Ureter (tissue), 1 donor: ENCODE measurements at regions not wholly inside any gene's neighbourhood (a gene's known extent, or its start where the extent isn't known, plus 50 kb on each side); places are given as distances from the start of the nearest gene placed in this dataset.
"Not testable (repeated sequence)": the region's sequence is repeated elsewhere in the genome, so short reads cannot be mapped to it uniquely, and the experiment has no call there.

Source experiments
- DNase-seq: peaks from one replicate; pipeline ENCODE4 v3.0.0-alpha.2; 2020; ENCODE audit warnings: low spot score
- donor health status: DM: yes; HTN: yes; CAD: no.

DNA sequence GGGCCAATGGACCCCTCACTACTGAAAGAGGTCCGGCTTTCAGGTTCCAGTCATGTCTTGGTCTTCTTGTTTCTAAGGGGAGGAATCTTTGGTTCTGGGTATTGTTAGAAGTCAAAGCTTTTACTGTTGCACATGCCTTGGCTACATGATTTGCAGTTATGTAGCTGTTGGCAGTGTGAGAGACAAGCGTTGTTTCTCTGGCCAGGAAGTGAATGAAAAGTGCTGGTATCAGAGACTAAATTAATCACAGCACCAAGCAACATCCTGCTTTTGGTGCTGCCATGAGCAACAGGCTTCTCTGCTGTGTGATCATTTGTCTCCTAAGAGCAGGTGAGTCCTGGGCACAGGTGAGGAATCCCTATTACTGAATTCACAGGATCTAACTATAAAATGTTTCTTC, 100.1 kb upstream of the PRSS3 start:
- no peak for DNase-seq

DNA sequence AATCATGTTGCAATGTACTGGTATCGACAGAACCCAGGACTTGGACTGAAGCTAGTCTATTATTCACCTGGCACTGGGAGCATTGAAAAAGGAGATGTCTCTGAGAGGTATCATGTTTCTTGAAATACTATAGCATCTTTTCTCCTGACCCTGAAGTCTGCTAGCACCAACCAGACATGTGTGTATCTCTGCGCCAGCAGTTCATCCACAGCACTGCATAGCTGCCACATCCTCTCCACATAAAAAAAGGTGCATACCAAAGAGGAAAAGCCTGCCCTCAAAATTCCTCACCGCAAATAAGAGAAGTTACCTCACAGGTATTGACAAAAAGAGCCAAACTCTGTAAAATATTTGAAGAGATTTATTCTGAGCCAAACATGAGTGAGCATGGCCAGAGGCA, 99.5 kb upstream of the PRSS3 start:
- no peak for DNase-seq

DNA sequence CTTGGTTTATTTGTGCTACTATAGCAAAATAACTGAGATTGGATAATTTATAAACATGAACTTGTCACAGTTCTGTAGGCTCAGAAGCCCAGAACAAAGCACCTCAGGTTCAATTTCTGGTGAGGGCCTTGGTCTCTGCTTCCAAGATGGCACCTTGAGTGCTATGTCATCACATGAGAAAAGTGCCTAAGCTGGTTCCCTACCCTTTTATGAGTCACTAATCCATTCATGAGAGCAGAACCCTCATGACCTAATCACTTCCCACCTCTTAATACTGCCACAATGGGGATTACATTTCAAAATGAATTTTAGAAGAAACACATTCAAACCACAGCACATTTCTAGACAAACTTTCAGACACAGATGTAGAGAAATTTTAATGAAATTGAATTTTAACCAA, 98.2 kb upstream of the PRSS3 start:
- no peak for DNase-seq

DNA sequence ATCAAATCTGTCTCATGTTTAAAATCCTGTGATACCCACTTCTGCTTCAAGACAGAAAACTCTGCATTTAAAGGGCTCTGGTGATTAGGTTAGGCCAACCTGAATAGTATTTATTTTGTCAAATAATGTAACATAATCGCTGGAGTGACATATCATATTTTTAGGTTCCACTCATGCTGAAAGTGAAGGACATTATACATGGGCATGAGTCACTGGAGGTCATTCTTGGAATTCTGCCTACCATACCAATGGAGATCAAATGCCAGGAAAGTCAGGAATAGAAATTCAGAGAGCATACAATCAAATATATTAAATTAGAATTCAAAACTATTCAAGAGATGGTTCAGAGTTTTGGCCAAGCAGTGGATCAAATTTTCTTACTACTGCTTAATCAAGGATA, 97.1 kb upstream of the PRSS3 start:
- DNase-seq = no peak

DNA sequence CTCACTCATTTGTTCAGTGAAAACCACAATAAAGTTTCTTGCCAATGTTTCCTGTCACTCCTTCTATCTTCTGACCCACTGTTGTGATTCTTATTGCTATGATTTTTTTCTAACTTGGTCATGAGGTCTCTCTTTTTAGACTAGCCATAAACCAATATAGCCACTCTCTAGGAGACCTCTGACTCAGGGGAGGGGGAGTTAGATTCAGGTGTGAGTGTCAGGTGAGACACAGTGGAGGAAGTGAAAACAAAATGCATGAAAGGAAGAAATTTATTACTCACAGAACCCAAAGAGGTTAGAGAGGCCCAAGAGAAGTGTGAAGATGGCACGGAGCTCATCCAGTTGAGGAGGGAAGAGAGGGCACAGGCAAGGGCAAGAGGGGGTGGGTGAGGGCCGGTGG, 94.4 kb upstream of the PRSS3 start:
- not testable (repeated sequence) for DNase-seq

DNA sequence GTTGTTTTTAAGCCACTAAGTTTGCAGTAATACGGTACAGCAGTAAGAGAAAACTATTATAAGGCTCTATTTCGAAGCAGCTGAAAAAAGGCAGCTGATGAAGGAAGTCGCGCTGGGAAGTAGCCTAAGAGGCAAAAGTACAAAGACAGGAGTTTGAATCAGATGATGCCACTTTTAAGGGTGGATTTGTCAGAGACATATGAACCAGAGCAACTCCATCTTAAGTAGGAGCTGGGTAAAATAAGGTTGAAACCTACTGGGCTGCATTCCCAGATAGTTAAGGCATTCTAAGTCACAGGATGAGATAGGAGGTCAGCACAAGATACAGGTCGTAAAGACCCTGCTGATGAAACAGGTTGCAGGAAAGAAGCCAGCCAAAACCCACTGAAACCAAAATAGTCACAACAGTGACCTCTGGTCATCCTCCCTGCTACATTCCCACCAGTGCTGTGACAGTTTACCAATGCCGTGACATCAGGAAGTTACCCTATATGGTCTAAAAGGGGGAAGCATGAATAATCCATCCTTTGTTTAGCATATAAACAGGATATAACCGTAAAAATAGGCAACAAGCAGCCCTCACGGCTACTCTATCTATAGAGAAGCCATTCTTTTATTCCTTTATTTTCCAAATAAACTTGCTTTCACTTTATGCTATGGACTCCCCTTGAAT, 91.8 kb upstream of the PRSS3 start:
- DNase-seq = no peak

DNA sequence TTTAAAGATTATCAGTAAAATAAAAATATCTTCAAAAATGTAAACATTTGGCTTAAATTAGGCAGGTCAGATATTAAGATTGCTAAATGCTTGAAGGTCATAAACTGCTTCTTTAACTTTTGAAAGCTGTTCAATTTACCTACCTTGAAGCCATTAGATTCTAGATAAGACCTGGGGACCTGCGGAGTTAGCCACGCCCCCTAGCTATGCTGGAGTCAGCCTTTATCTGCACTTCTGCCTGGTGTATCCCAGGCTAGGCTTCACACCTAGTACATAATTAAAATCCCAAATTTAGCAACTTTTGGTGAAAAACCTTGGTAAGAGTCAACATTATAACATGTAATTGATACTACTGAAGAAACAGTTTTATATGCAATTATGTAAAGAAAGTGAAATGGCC, 89.9 kb upstream of the PRSS3 start:
- DNase-seq = not testable (repeated sequence)

DNA sequence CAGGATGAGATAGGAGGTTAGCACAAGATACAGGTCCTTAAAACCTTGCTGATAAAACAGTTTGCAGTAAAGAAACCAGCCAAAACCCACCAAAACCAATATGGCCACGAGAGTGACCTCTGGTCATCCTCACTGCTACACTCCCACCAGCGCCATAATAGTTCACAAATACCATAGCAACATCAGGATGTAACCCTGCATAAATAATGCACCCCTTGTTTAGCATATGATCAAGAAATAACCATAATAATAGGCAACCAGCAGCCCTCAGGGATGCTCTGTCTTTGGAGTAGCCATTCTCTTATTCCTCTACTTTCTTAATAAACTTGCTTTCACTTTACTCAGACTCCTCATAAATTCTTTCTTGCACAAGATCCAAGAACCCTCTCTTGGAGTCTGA, 86.9 kb upstream of the PRSS3 start:
- DNase-seq = no peak

DNA sequence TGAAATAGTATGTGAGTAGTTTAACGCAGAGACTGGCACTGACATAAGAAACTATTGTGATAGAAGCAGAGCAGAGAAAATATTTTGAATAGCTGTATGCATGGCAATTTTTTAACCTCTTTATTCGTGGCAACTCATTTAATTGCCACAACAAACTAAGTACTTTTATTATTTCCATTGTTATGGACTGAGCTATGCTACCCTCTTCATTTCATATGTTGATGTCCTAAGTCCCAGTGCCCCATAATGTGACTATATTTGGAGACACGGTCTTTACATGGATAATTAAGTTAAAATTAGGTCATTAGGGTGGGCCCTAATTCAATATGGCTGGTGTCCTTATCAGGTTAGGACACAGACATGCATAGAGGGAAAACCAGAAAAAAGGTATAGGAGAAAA, 86.1 kb upstream of the PRSS3 start:
- no peak for DNase-seq

DNA sequence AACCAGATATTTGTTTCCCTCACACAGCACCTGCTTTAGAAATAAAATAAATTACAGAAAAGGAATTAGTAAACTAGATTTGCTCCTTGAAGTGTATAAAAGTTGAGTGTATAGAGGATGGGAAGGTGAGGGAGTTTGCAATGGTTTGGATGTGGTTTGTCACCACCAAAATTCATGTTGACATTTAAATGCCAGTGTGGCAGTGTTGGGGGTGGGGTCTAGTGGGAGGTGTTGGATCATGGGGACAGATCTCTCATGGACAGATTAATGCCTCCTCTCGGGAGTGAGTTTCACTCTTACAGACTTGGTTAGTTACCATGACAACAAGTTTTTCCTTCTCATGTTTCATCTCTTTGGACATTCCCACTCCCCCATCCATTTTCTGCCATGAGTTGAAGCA, 83.9 kb upstream of the PRSS3 start:
- DNase-seq = not testable (repeated sequence)

DNA sequence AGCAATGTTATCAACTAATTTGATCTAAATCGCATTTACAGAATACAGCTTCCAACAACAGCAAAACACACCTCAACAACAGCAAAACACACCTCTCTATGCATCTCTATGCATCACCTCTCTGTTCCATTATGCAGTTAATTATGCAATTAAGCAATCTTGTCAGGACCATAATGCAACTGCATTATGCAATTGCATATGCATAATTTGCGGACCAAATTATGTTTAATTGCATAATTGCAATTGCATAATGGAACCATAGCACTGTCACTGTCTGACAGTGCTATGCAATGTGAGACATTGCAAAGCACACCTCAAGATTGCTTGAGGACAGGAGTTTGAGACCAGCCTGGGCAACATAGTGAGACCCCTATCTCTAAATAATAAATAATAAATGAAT, 80.4 kb upstream of the PRSS3 start:
- DNase-seq = no peak

DNA sequence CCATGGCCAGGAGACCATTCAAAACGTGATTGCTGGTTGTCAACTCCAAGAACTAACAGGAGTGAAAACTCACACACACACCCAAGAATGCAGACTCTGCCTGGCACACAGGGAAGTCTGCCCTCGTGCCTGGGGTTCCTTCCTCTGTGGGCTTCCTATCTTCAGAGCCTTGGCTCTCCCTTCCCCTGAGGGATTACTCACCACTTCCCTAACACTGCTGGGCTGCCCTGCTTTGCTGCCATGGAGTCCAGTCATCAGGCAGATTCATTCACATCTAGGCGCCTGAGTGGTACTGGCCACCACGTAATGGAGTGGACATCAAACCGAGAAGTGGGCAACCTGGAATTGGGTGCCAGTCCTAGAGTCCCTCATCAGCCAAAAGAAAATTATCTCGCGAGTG, 76.4 kb upstream of the PRSS3 start:
- DNase-seq = no peak

DNA sequence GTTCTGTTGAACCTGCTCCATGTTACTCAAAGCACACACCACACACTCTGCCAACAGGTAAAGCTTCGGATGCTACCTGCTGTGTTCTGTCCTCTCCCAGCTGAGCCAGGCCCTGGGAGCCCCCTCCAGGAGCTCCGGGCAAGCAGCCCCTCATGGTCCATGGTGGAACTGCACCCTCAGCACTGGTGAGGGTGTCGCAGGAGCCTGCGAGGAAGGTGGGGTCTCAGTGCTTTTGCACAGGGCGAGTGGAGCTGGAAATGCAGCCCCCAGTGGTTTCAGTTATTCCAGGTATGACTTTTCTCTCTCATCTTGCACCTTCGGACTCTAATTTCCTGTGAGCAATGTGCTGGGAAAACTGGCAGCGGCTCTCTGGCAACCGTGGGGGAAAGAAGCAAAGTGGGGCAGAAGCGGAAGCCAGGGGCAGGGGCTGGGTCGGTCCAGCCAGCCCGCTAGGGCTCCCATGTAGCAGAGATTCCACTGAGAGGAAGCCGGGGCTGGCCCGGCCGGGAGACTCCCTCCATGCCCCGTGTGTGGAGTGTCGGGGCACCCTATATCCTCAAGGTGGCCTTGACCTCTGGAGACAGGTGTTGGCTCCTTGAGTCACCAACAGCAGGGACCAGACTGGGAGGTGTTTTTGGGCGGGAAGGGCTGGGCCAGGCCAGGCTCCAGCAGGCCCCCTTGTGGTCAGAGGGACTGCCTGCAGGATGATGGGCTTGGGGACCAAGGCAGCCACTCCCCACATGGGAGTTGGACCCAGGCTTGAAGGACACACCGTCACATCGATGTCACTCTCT, 75.6 kb upstream of the PRSS3 start:
- DNase-seq = no peak

DNA sequence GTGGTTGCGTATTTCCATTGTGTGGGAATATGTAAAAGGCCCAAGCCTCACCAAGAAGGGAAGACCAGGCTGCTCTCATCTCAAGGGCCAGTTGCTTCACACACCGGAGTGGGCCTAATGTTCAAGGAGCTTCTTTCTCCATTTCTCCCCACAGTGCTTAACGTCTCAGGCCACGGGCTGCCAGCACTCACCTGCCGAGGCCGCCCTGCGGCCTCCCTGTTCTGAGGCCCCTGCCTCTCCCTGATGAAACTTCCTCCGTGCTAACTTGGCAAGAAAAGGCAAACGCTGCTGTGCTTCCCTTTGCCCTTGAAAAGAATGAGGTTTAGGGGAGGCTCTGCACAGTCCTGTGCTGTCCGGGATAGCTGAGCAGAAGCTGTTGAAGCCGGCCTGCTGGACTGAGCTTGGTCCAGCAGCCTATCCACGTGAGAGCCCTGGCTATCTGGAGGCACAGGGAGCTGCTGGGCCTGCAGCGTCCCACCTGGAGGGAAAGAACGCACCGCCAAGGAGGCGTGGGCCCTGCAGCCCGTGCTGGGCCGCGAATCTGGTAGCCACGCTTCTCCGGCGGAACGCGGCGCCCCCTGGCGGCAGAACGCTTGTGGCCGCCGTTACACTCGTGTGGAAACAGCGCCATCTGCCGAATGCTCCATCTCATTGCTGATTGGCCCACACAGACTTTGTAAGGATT, 73.5 kb upstream of the PRSS3 start:
- DNase-seq = peak; percentile 86

DNA sequence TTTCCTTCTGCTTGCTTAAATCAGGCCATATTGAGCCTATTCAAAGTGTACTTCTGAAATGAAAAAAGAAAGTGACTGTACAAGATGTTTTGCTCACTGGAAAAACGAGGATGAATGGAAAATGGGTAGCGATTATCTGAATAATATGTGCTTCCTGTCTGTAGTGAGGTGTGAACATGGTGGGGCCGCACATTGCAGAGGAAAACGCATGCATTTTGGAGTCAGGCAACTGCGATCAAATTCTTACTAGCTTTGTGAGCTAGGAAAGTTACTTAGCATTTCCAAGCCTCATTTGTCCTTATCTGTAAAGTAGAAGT, 73.0 kb upstream of the PRSS3 start:
- DNase-seq = no peak

DNA sequence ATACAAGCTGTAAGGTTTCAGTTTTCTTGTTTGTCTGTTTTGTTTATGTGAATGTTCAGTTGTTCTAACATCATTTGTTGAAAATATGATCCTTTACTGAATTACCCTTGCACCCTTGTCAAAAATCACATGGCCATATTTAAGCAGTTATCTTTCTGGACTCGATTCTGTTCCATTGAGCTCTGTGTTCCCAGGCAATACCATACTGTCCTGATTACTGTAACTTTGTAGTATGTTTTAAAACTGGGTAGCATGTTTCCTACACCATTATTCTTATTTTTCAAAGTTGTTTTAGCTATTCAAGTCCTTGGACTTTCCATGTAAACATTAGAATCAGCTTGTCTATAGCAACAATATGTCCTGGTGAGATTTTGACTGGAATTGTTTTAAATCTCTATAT, 66.7 kb upstream of the PRSS3 start:
- no peak for DNase-seq

DNA sequence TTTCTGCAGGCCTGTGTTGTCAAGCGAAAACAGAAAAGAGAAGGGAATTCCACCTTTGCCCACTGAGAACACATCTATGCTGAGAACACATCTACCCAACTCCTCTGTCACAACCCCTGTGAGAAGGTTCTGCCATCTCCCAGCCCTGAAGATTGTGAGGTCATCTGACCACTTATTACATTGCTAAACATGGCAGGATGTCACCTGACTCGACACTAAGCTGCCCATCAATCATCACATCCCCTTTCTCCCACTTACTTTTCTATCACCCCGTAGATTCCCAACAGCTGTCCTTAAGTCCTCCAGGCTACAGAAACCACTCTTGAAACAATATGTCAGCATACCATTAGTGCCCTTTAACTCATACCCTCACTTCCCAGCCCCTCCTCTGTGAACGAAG, 64.2 kb upstream of the PRSS3 start:
- no peak for DNase-seq

DNA sequence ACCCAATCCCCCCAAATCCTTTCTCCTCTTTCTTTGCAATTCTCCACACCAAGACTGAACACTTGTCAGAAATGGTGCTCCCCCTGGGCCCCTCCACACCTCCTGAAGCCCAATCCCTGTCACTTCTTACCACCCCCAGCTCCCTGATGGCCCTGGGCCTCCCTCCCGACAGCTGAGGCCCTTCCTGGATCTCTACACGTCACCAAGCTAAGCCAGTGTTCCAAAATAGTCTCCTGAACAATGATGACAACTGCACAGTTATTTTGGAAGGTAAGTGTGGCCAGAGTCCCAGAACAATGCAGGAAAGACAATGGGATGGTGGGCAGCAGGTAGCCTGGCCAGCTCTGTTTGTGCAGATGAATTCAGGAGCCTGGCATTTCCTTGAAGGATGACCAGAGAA, 63.7 kb upstream of the PRSS3 start:
- no peak for DNase-seq

DNA sequence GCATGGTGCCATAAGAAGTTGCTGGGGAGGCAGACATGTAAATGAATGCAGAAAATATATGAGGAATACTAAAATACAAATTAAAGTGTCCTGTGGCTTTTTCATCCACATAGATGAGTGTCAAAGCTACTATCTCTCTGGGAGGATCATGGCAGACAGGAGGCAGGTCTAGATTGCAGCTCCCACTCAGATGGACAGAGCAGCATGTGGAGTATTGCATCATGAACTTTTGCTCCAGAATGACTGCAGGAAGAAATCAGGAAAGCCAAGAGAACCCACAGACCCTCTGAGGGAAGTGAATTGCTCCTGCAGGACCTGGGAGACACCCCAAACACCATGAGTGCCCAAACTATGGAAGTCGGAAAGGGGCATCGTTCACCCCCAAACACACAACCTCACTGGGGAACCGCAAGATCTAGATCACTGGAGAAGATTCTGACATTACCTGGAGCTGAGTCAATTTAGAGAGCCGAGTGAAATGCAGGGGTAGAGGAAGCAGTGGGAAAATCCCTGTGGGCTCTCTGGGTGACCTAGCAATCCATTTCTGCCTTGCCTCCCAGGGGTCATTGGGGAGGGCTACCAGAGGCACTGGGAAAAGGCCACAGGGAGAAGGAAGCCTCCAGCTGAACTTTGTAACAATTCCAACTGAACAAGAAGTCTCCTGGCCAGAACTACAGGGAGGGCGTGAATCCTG, 61.0 kb upstream of the PRSS3 start:
- not testable (repeated sequence) for DNase-seq

DNA sequence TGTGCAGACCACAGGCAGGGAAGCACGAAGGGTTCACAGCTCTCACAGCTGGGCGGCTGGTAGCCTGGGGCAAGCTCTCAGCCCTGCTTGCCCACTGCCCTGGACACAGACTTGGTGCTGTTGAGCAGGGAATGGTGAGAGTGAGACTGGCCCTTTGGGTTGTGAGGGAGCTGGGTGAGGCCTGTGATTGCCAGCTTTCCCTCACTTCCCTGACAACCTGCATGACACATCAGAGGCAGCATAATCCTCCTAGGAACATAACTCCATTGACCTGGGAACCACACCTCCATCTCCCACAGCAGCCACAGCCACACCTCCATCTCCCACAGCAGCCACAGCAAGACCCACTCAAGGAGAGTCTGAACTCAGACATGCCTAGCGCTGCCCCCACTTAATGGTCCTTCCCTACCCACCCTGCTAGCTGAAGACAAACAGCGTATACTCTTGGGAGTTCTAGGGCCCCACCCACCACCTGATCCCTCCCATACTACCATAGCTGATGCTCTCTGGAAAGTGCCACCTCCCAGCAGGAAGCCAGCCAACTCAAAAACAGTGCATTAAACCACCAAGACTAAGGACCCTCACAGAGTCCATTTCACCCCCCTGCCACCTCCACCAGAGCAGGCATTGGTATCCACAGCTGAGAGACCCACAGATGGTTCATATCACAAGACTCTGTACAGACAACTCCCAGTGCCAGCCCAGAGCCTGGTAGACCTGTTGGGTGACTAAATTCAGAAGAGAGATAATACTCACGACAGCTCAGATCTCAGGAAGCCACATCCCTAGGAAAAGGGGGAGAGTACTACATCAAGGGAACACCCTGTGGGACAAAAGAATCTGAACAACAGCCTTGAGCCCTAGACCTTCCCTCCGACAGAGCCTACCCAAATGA, 60.2 kb upstream of the PRSS3 start:
- not testable (repeated sequence) for DNase-seq

DNA sequence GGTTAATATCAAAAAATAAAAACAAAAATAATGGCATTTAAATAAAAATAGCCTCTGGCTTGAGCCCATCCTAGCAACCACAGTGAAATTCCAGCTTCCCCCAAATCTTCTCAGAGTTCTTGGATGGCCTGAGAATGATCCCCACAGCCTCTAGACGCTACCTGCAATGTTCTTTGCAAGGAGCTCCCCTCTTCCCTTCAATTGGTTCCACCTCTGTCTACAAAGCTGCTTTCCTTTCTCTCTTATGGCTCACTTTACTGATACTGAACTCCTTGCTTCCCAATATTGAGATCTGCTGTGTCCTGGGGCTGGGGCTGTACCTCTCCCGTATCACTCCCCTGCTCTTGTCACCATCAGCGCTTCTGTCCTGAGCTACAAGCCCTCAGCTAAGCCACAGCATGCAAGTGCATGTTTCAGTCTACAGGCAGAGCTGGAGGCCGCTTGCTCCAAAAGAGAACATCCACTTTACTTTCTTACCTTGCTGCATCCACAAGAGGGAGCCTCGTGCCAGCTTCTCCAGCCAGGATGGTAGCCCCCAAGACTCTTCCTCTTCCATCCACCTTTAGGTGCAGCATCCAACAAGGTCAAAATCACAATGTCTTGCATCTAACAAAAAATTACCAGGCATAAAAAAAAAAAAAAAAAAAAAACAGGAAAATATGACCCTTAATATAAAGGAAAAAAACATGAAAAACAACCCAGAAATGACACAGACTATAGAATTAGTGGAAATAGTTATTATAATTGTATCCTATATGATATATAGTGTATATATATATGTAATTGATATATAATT, 57.4 kb upstream of the PRSS3 start:
- no peak for DNase-seq
